Mesodermal cell (in vitro differentiated cells): ENCODE measurements at regions not wholly inside any gene's neighbourhood (a gene's known extent, or its start where the extent isn't known, plus 50 kb on each side); places are given as distances from the start of the nearest gene placed in this dataset.

Source experiments
- H3K27ac ChIP-seq: 2 replicates; pipeline ENCODE4 v1.7.0; 2013; ENCODE audit warnings: mild to moderate bottlenecking, low read depth, low read length, moderate library complexity; ENCODE audit not compliant: severe bottlenecking
- H3K36me3 ChIP-seq: 2 replicates; pipeline ENCODE4 v1.7.1; 2013; ENCODE audit warnings: mild to moderate bottlenecking, low read length, moderate library complexity; ENCODE audit not compliant: control insufficient read depth, insufficient read depth
- H3K4me1 ChIP-seq: one replicate; pipeline ENCODE4 v1.7.1; 2013; ENCODE audit warnings: mild to moderate bottlenecking, low read length; ENCODE audit not compliant: insufficient read depth, control insufficient read depth, poor library complexity, severe bottlenecking
- H3K4me3 ChIP-seq: 2 replicates; pipeline ENCODE4 v1.7.0; 2013; ENCODE audit warnings: low read length, control low read depth, mild to moderate bottlenecking; ENCODE audit not compliant: insufficient read depth, poor library complexity, severe bottlenecking; ENCODE audit errors: extremely low read depth
- H3K9me3 ChIP-seq: 2 replicates; pipeline ENCODE4 v1.7.1; 2013; ENCODE audit warnings: mild to moderate bottlenecking, low read length, moderate library complexity; ENCODE audit not compliant: control insufficient read depth
- WGBS, 2 experiments: methylation state at CpG; one replicate each; pipeline ENCODE4 v1.1.5; 2013; ENCODE audit warnings: missing lambda C conversion rate in 2 of 2; ENCODE audit not compliant: insufficient coverage in 2 of 2; 5-methylcytosine and 5-hydroxymethylcytosine counted together

DNA sequence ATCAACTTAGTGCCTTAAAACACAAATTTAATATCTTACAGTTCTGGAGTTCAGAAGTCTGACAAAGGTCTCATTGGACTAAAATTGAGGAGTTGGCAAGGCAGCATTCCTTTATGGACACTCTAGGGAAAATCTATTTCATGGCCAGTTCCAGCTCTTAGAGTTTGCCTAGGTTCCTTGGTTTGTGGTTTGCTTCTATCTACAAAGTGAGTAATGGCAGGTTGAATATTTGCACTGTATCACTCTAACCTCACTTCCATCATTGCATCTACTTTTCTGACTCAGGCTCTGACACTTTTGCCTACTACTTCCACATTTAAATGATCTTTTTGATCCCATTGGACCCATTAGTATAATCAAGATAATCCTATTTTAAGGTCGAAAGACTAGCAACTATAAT lies 64.7 kb upstream of the PCDH10 start:
- H3K4me3 ChIP-seq, result no peak overlapping the region
- no peaks in the 10 kb centered on the region for H3K36me3 ChIP-seq
- WGBS, 2 experiments, result 83% methylated on average over 1 of the region's 1 CpG; no CpG with 5 or more reads in 1 of the 2 experiments
- no peak overlapping the region for H3K27ac ChIP-seq
- no peaks in the 10 kb centered on the region for H3K9me3 ChIP-seq
- H3K4me1 ChIP-seq, result no peaks in the 10 kb centered on the region

DNA sequence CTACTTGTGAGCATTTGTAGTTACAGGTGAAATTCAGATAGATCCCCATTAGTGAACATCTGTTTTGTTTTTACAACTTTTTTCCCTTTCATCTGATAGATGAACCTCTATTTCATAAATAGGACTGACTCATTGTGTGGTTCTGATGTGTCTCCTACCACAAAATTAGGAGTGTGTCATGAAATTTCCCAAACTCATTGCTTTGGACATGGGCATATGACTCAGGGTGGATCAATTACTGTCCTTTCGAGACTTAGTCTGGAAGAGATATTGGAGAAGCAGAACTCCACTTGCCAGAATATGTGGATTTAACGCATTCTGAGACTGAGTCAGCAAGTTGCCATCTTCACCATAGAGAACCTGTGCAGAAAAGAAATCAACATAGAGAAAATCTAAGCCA lies 53.5 kb upstream of the PCDH10 start:
- no peak overlapping the region for H3K4me3 ChIP-seq
- H3K27ac ChIP-seq, result no peak overlapping the region
- no peaks in the 10 kb centered on the region for H3K4me1 ChIP-seq
- WGBS, 2 experiments, result 88 to 100% methylated on average over 1 of the region's 2 CpGs
- H3K9me3 ChIP-seq, result no peaks in the 10 kb centered on the region
- H3K36me3 ChIP-seq, result no peaks in the 10 kb centered on the region

DNA sequence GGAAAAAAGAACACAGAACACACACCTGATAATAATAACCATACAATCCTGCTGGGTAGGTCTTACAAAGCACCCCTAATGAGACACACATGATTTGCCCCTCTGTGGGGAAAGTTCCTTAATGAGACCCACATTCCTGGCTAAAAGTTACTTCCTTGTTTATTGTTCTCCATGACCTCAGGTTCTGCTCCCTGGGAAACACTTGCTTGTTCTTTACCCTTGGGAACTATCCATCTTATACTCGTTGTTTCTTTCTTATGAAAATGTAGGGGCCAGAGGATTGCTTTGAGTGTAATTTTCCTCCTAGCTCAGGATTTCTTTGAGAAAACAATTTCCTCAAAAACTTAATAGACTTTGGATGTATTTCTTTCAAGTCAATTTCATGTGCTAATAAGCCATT lies 52.1 kb upstream of the PCDH10 start:
- Histone ChIP-seq H3K9me3 (no peaks in the 10 kb centered on the region), H3K36me3 (no peaks in the 10 kb centered on the region), H3K4me1 (no peaks in the 10 kb centered on the region), H3K27ac (no peak overlapping the region), H3K4me3 (no peak overlapping the region)
- WGBS, 2 experiments, result no CpG with 5 or more reads among the region's 1 CpG
